ENCODE measurements at regions not wholly inside any gene's neighbourhood (a gene's known extent, or its start where the extent isn't known, plus 50 kb on each side); places are given as distances from the start of the nearest gene placed in this dataset.

DNA sequence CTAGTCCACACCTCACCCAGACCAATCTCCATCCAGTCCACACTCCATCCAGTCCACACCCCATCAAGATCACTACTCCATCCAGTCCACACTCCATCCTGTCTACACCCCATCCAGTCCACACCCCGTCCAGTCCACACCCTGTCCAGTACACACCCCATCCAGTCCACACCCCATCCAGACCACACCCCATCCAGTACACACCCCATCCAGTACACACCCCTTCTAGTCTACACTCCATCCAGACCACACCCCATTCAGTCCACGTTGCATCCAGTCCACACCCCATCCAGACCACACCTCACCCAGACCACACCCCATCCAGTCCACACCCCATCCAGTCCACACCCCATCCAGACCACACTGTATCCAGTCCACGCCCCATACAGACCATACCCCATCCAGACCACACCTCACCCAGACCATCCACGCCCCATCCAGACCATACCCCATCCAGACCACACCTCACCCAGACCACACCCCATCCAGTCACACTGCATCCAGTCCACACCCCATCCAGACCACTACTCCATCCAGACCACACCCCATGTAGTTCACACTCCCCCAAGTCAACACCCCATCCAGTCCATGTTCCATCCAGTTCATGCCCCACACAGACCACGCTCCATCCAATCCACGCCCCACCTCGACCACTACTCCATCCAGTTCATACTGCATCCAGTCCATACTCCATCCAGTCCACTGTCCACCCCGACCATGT lies 116.6 kb upstream of the RTL1 start:
- POLR2A ChIA-PET, result no interaction called here
- Histone ChIP-seq H3K9ac (replicated peaks; ENCODE audit: extremely low read depth, insufficient read depth, low read length) (no peak overlapping the region), H3K36me3 (ENCODE audit: control insufficient read depth in 2 of 2, extremely low read depth in 1 of 2, insufficient read depth in 2 of 2, low read length in 2 of 2) (peaks cover 5 to 17% of the 10 kb centered on the region in 2 experiments), H3K4me1 (ENCODE audit: control insufficient read depth, extremely low read depth, insufficient read depth, low read length) (no peaks in the 10 kb centered on the region), H3K79me2 (ENCODE audit: control insufficient read depth, insufficient read depth, low read length) (no peaks in the 10 kb centered on the region), H3K9me1 (replicated peaks; ENCODE audit: control insufficient read depth, extremely low read depth, insufficient read depth, low read length) (no peaks in the 10 kb centered on the region), H3K4me3 (replicated peaks in 1 of 3; ENCODE audit: insufficient read depth in 1 of 3, low read depth in 1 of 3, low read length in 3 of 3) (no peak overlapping the region), H2AFZ (ENCODE audit: low read depth, low read length) (no peak overlapping the region), H3K27me3 (ENCODE audit: control insufficient read depth in 2 of 2, insufficient read depth in 2 of 2, low read length in 2 of 2) (no peaks in the 10 kb centered on the region), H4K20me1 (replicated peaks; ENCODE audit: control insufficient read depth, extremely low read depth, insufficient read depth, low read length) (no peaks in the 10 kb centered on the region), H3K9me3 (replicated peaks; ENCODE audit: control insufficient read depth, insufficient read depth, low read length) (no peaks in the 10 kb centered on the region), H3K4me2 (ENCODE audit: insufficient read depth, low read length) (no peak overlapping the region), H3K27ac (ENCODE audit: insufficient read depth, low read depth, low read length) (no peak overlapping the region)
- TF ChIP-seq POLR2AphosphoS5 (IDR thresholded peaks at IDR 0.05; ENCODE audit: insufficient read depth, low read depth, low read length), result no peak
- TF ChIP-seq, protein P1, sequence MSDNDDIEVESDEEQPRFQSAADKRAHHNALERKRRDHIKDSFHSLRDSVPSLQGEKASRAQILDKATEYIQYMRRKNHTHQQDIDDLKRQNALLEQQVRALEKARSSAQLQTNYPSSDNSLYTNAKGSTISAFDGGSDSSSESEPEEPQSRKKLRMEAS (IDR thresholded peaks at IDR 0.05; ENCODE audit: insufficient read depth, insufficient read length), result no peak
- TF ChIP-seq MYC (IDR thresholded peaks at IDR 0.05; ENCODE audit: low read depth, low read length), result no peak
- TF ChIP-seq FOS (IDR thresholded peaks at IDR 0.05; ENCODE audit: borderline replicate concordance, insufficient read depth, low read length), result no peak
- no peak for TF ChIP-seq JUN (IDR thresholded peaks at IDR 0.05; ENCODE audit: borderline replicate concordance, insufficient read depth, insufficient read length, low read depth)
- TF ChIP-seq POLR2A (IDR thresholded peaks at IDR 0.05; ENCODE audit: low read depth, low read length), result no peak
- TF ChIP-seq, protein P2, sequence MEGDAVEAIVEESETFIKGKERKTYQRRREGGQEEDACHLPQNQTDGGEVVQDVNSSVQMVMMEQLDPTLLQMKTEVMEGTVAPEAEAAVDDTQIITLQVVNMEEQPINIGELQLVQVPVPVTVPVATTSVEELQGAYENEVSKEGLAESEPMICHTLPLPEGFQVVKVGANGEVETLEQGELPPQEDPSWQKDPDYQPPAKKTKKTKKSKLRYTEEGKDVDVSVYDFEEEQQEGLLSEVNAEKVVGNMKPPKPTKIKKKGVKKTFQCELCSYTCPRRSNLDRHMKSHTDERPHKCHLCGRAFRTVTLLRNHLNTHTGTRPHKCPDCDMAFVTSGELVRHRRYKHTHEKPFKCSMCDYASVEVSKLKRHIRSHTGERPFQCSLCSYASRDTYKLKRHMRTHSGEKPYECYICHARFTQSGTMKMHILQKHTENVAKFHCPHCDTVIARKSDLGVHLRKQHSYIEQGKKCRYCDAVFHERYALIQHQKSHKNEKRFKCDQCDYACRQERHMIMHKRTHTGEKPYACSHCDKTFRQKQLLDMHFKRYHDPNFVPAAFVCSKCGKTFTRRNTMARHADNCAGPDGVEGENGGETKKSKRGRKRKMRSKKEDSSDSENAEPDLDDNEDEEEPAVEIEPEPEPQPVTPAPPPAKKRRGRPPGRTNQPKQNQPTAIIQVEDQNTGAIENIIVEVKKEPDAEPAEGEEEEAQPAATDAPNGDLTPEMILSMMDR (IDR thresholded peaks at IDR 0.05; ENCODE audit: extremely low read depth in 1 of 2, insufficient read depth in 1 of 2, low read depth in 1 of 2, low read length in 2 of 2), result no peak
- no peak for TF ChIP-seq EZH2 (IDR thresholded peaks at IDR 0.05; ENCODE audit: borderline replicate concordance, low read depth, low read length, severe bottlenecking)
- no peak for TF ChIP-seq GATA2 (IDR thresholded peaks at IDR 0.05; ENCODE audit: insufficient read depth, insufficient read length, low read depth, low read length)
- intact Hi-C loops (cut with micrococcal nuclease), result no loop called here
- BruUV-seq (replicated peaks), result no TSS peak
- CTCF ChIA-PET, result no interaction called here
- DNase-seq (ENCODE audit: low read depth, low spot score), result no peak
- FAIRE-seq, result no peak
- dilution Hi-C loops (cut with MboI; ENCODE audit: extremely low pct_ligation_motif_present, low sequenced_read_pairs), result no loop called here

Measured in endothelial cell of umbilical vein (primary cell).